ENCODE measurements at regions not wholly inside any gene's neighbourhood (a gene's known extent, or its start where the extent isn't known, plus 50 kb on each side); places are given as distances from the start of the nearest gene placed in this dataset.

DNA sequence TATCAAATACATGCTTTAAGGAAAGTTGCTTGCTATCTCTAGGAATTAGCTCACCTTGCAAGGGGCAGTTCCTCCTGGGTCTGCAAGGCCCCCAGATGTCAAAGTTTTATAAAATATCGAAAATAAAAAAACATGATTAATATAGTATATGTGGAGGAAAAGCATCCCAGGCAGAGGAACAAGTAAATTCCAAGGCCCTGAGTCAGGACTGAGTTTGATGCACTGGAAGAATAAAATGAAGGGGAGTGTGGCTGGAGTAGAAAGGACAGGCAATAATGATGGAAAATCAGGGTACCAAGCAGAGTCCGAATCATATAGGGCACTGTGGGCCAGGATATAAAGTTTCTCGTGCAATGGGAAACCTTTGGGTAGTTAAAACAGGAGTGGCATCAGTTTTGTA lies 112.4 kb upstream of the EEPD1 start:
- TF ChIP-seq ZFP30 (CRISPR knock-in tag; IDR thresholded peaks at IDR 0.05; ENCODE audit: borderline replicate concordance) (no peak), CBFA2T2 (conservative IDR thresholded peaks at IDR 0.05) (no peak), POLR2A (conservative IDR thresholded peaks at IDR 0.05) (no peak)
- TF ChIP-seq, protein P1, sequence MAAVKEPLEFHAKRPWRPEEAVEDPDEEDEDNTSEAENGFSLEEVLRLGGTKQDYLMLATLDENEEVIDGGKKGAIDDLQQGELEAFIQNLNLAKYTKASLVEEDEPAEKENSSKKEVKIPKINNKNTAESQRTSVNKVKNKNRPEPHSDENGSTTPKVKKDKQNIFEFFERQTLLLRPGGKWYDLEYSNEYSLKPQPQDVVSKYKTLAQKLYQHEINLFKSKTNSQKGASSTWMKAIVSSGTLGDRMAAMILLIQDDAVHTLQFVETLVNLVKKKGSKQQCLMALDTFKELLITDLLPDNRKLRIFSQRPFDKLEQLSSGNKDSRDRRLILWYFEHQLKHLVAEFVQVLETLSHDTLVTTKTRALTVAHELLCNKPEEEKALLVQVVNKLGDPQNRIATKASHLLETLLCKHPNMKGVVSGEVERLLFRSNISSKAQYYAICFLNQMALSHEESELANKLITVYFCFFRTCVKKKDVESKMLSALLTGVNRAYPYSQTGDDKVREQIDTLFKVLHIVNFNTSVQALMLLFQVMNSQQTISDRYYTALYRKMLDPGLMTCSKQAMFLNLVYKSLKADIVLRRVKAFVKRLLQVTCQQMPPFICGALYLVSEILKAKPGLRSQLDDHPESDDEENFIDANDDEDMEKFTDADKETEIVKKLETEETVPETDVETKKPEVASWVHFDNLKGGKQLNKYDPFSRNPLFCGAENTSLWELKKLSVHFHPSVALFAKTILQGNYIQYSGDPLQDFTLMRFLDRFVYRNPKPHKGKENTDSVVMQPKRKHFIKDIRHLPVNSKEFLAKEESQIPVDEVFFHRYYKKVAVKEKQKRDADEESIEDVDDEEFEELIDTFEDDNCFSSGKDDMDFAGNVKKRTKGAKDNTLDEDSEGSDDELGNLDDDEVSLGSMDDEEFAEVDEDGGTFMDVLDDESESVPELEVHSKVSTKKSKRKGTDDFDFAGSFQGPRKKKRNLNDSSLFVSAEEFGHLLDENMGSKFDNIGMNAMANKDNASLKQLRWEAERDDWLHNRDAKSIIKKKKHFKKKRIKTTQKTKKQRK (IDR thresholded peaks at IDR 0.05; ENCODE audit: borderline replicate concordance, low read depth, low read length): no peak
